CD4-positive, alpha-beta memory T cell (primary cell): ENCODE measurements at regions not wholly inside any gene's neighbourhood (a gene's known extent, or its start where the extent isn't known, plus 50 kb on each side); places are given as distances from the start of the nearest gene placed in this dataset.
"Not testable (repeated sequence)": the region's sequence is repeated elsewhere in the genome, so short reads cannot be mapped to it uniquely, and the experiment has no call there.

Experiments used
- CTCF ChIA-PET: fragments of 350-600 bp; sonication (Branson Sonifier 250); formaldehyde crosslinking; loops from one replicate; lab custom pipeline; 2021; ENCODE audit warnings: inconsistent platforms; ENCODE audit not compliant: partially characterized antibody; lab: Charles Lee
- POLR2A ChIA-PET: fragments of 350-600 bp; sonication (Branson Sonifier 250); formaldehyde crosslinking; loops from one replicate; lab custom pipeline; 2021; ENCODE audit not compliant: partially characterized antibody; lab: Charles Lee
- DNase-seq, 5 donors: peaks; one replicate each; pipeline versions ENCODE4 v3.0.0 to v3.0.0-alpha.2; 2020 to 2022; ENCODE audit warnings: mixed read lengths in 1 of 5
- H3K27ac ChIP-seq: one replicate; pipeline ENCODE4 v1.7.0; 2013; ENCODE audit warnings: low read depth, low read length
- H3K27me3 ChIP-seq: 2 replicates; pipeline ENCODE4 v1.7.0; 2013; ENCODE audit warnings: mild to moderate bottlenecking, low read length, moderate library complexity; ENCODE audit not compliant: insufficient read depth
- H3K36me3 ChIP-seq: 2 replicates; pipeline ENCODE4 v1.7.0; 2013; ENCODE audit warnings: mild to moderate bottlenecking, low read length, moderate library complexity; ENCODE audit not compliant: insufficient read depth
- H3K4me1 ChIP-seq: 2 replicates; pipeline ENCODE4 v1.7.0; 2013; ENCODE audit warnings: mild to moderate bottlenecking, low read length, moderate library complexity; ENCODE audit not compliant: insufficient read depth
- H3K4me3 ChIP-seq, 2 donors: one replicate each; pipeline ENCODE4 v1.7.0; 2013; ENCODE audit warnings: low read length in 2 of 2, mild to moderate bottlenecking in 1 of 2
- H3K9me3 ChIP-seq, 2 donors: one replicate each; pipeline ENCODE4 v1.7.0; 2013; ENCODE audit warnings: low read length in 2 of 2, control low read depth in 1 of 2; ENCODE audit not compliant: control insufficient read depth in 1 of 2
- H3K27ac Mint-ChIP-seq, 7 donors: one replicate each; pipeline ENCODE4 v1.8.0; 2020 to 2021; ENCODE audit warnings: mixed read lengths in 7 of 7, mild to moderate bottlenecking in 6 of 7, inconsistent platforms in 3 of 7, moderate library complexity in 3 of 7
- H3K27me3 Mint-ChIP-seq, 2 donors: one replicate each; pipeline ENCODE4 v1.8.0; 2020 to 2021; ENCODE audit warnings: mixed read lengths in 2 of 2
- H3K36me3 Mint-ChIP-seq, 2 donors: one replicate each; pipeline ENCODE4 v1.8.0; 2020 to 2021; ENCODE audit warnings: mixed read lengths in 2 of 2, inconsistent platforms in 1 of 2, mild to moderate bottlenecking in 1 of 2
- H3K4me1 Mint-ChIP-seq, 4 donors: one replicate each; pipeline ENCODE4 v1.8.0; 2020 to 2021; ENCODE audit warnings: mixed read lengths in 4 of 4, mild to moderate bottlenecking in 1 of 4
- H3K4me3 Mint-ChIP-seq, 8 donors: one replicate each; pipeline ENCODE4 v1.8.0; 2020 to 2021; ENCODE audit warnings: mixed read lengths in 8 of 8, mild to moderate bottlenecking in 7 of 8, moderate library complexity in 6 of 8, inconsistent platforms in 3 of 8
- H3K9me3 Mint-ChIP-seq, 8 donors: one replicate each; pipeline ENCODE4 v1.8.0; 2020 to 2021; ENCODE audit warnings: mixed read lengths in 8 of 8, mild to moderate bottlenecking in 5 of 8, inconsistent platforms in 3 of 8, moderate library complexity in 1 of 8
- intact Hi-C: fragments of 100-400 bp; cut with micrococcal nuclease; formaldehyde crosslinking; loops from one replicate; pipeline ENCODE4 v1.15.1; 2023

GRCh38 chr11:21658654-21659193 lies 534.2 kb upstream of the ANO5 start:
- Histone ChIP-seq H3K4me3 (no peak overlapping the region), H3K27me3 (no peaks in the 10 kb centered on the region), H3K4me1 (no peaks in the 10 kb centered on the region), H3K9me3 (no peaks in the 10 kb centered on the region), H3K36me3 (no peaks in the 10 kb centered on the region), H3K27ac (no peak overlapping the region)
- H3K4me3 Mint-ChIP-seq, result no peak overlapping the region
- no peaks in the 10 kb centered on the region for H3K36me3 Mint-ChIP-seq
- DNase-seq, result no peak
- H3K9me3 Mint-ChIP-seq, result peaks cover 7 to 28% (median 16%) of the 10 kb centered on the region in 8 donors
- ChIA-PET CTCF (no interaction called here), POLR2A (no interaction called here)
- intact Hi-C loops, result no loop called here
- no peaks in the 10 kb centered on the region for H3K27me3 Mint-ChIP-seq
- H3K4me1 Mint-ChIP-seq, result no peaks in the 10 kb centered on the region
- H3K27ac Mint-ChIP-seq, result no peak overlapping the region

DNA sequence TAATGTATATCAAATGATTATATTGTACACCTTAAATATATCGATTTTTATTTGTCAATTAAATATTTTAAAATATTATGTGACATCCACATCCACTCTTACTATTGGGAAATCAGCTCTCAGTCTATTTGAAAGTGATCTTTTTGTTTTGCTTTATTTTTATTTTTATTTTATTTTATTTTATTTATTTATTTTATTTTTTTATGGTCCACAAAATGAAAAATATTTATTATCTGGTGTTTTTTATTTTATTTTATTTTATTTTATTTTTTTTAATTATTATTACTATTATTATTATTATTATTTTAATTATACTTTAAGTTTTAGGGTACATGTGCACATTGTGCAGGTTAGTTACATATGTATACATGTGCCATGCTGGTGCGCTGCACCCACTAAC lies 533.5 kb upstream of the ANO5 start:
- H3K27ac ChIP-seq, H3K9me3 ChIP-seq, CTCF ChIA-PET, POLR2A ChIA-PET, DNase-seq, H3K4me3 ChIP-seq, H3K4me1 Mint-ChIP-seq, intact Hi-C loops, H3K27me3 ChIP-seq, H3K4me3 Mint-ChIP-seq, H3K4me1 ChIP-seq, H3K36me3 Mint-ChIP-seq, H3K27ac Mint-ChIP-seq, H3K36me3 ChIP-seq, H3K27me3 Mint-ChIP-seq: not testable (repeated sequence)
- H3K9me3 Mint-ChIP-seq, result peaks cover 7 to 28% (median 16%) of the 10 kb centered on the region in 8 donors

DNA sequence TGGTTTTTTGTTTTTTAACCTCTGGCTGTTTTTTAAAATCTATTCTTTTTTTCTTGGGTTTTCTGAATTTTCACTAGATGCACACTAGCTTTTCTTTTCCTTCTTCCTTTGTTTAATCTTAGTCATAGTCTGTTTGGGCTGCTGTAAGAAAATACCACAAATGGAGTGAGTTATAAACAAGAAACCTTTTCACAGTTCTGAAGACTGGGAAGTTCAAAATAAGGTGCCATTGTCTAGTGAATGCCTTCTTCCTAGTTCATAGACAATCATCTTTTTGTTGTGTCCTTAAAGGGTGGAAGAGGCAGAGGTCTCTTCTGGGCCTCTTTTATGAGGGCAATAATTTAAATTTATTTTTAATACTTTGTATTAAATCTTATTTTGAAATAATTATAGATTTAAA lies 532.9 kb upstream of the ANO5 start:
- Histone ChIP-seq H3K4me1 (no peaks in the 10 kb centered on the region), H3K27ac (no peak overlapping the region), H3K9me3 (no peaks in the 10 kb centered on the region), H3K4me3 (no peak overlapping the region), H3K36me3 (no peaks in the 10 kb centered on the region), H3K27me3 (no peaks in the 10 kb centered on the region)
- Mint-ChIP-seq H3K27me3 (no peaks in the 10 kb centered on the region), H3K9me3 (peaks cover 7 to 31% (median 15%) of the 10 kb centered on the region in 8 donors), H3K36me3 (no peaks in the 10 kb centered on the region), H3K4me1 (no peaks in the 10 kb centered on the region), H3K4me3 (no peak overlapping the region), H3K27ac (no peak overlapping the region)
- DNase-seq, result no peak
- POLR2A ChIA-PET, result no interaction called here
- CTCF ChIA-PET, result no interaction called here
- intact Hi-C loops, result no loop called here

- DNase-seq, result no peak
- Histone ChIP-seq H3K27me3 (no peaks in the 10 kb centered on the region), H3K27ac (no peak overlapping the region), H3K9me3 (no peaks in the 10 kb centered on the region), H3K36me3 (no peaks in the 10 kb centered on the region), H3K4me3 (no peak overlapping the region), H3K4me1 (no peaks in the 10 kb centered on the region)
- H3K36me3 Mint-ChIP-seq, result no peaks in the 10 kb centered on the region
- intact Hi-C loops, result no loop called here
- no peaks in the 10 kb centered on the region for H3K4me1 Mint-ChIP-seq
- H3K9me3 Mint-ChIP-seq, result peaks cover 0 to 16% (median 9%) of the 10 kb centered on the region in 8 donors
- no peaks in the 10 kb centered on the region for H3K27me3 Mint-ChIP-seq
- ChIA-PET CTCF (no interaction called here), POLR2A (no interaction called here)
- no peak overlapping the region for H3K27ac Mint-ChIP-seq
- no peak overlapping the region for H3K4me3 Mint-ChIP-seq
These were observed 517.8 kb upstream of the ANO5 start for GRCh38 chr11:21675049-21675616.

DNA sequence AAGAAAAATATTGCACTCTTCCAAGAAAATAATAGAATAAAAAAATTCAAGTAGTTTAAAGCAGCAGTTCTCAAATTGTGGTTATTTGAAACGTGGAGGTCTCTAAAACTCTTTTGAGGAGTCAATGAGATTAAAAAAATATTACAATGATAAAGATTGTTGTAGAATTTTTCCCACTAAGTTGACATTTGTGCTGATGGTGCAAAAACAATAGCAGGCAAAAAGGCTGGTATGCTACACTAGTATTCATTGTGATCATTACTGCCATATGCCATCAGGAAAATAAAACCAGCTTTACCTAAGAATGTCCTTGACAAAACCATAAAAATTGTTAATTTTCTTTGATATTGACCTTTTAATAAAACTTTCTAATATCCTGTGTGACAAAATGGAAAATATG lies 505.2 kb upstream of the ANO5 start:
- no peak overlapping the region for H3K27ac Mint-ChIP-seq
- no peaks in the 10 kb centered on the region for H3K9me3 ChIP-seq
- no peak for DNase-seq
- no peaks in the 10 kb centered on the region for H3K4me1 ChIP-seq
- no peaks in the 10 kb centered on the region for H3K27me3 ChIP-seq
- no peak overlapping the region for H3K4me3 ChIP-seq
- no peaks in the 10 kb centered on the region for H3K4me1 Mint-ChIP-seq
- no peaks in the 10 kb centered on the region for H3K36me3 ChIP-seq
- no peak overlapping the region for H3K4me3 Mint-ChIP-seq
- intact Hi-C loops, result no loop called here
- ChIA-PET POLR2A (no interaction called here), CTCF (no interaction called here)
- H3K27ac ChIP-seq, result no peak overlapping the region
- H3K9me3 Mint-ChIP-seq, result peaks cover 2 to 30% (median 14%) of the 10 kb centered on the region in 8 donors
- no peaks in the 10 kb centered on the region for H3K27me3 Mint-ChIP-seq
- no peaks in the 10 kb centered on the region for H3K36me3 Mint-ChIP-seq

DNA sequence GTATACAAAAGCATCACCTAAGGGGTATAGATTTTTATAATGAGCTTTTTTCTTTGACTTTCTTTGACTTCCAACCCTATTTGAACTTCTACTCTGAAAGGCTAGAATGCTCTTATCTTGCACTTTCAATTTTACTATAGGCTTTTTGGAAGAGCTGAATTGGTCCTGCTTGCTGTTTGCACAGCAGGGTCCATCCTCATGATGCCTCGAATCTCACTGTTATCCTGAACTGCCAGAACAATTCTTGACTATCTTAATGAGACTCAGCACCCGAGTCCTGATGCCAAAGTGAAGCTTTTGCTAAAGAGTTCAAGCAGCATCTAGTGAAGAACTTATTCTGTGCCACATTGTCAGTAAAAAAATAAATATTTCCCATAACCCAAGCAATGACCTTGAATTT lies 488.3 kb upstream of the ANO5 start:
- H3K27ac ChIP-seq, result no peak overlapping the region
- ChIA-PET CTCF (no interaction called here), POLR2A (no interaction called here)
- H3K27ac Mint-ChIP-seq, result no peak overlapping the region
- H3K4me1 Mint-ChIP-seq, result no peaks in the 10 kb centered on the region
- no peaks in the 10 kb centered on the region for H3K9me3 ChIP-seq
- DNase-seq, result no peak
- no peak overlapping the region for H3K4me3 Mint-ChIP-seq
- no peaks in the 10 kb centered on the region for H3K27me3 Mint-ChIP-seq
- H3K36me3 Mint-ChIP-seq, result no peaks in the 10 kb centered on the region
- no peak overlapping the region for H3K4me3 ChIP-seq
- no peaks in the 10 kb centered on the region for H3K27me3 ChIP-seq
- H3K36me3 ChIP-seq, result no peaks in the 10 kb centered on the region
- intact Hi-C loops, result no loop called here
- H3K9me3 Mint-ChIP-seq, result peaks cover 0 to 9% (median 2%) of the 10 kb centered on the region in 8 donors
- no peaks in the 10 kb centered on the region for H3K4me1 ChIP-seq

- no peak overlapping the region for H3K27ac Mint-ChIP-seq
- H3K4me3 Mint-ChIP-seq, result no peak overlapping the region
- no peaks in the 10 kb centered on the region for H3K4me1 Mint-ChIP-seq
- H3K36me3 Mint-ChIP-seq, result no peaks in the 10 kb centered on the region
- no peaks in the 10 kb centered on the region for H3K27me3 Mint-ChIP-seq
- intact Hi-C loops, result no loop called here
- Histone ChIP-seq H3K4me3 (no peak overlapping the region), H3K36me3 (no peaks in the 10 kb centered on the region), H3K27me3 (no peaks in the 10 kb centered on the region), H3K9me3 (no peaks in the 10 kb centered on the region), H3K4me1 (no peaks in the 10 kb centered on the region), H3K27ac (no peak overlapping the region)
- POLR2A ChIA-PET, result no interaction called here
- H3K9me3 Mint-ChIP-seq, result peaks cover 0 to 9% (median 2%) of the 10 kb centered on the region in 8 donors
- DNase-seq, result no peak
- CTCF ChIA-PET, result no interaction called here
These were observed 485.7 kb upstream of the ANO5 start for GRCh38 chr11:21707116-21707739.
